Lower leg skin (tissue), 4 donors: ENCODE measurements at regions not wholly inside any gene's neighbourhood (a gene's known extent, or its start where the extent isn't known, plus 50 kb on each side); places are given as distances from the start of the nearest gene placed in this dataset.

ENCODE experiments used
- DNase-seq, 2 donors: peaks; one replicate each; pipeline ENCODE4 v3.0.0-alpha.2; 2019; ENCODE audit warnings: low spot score in 2 of 2
- H3K4me3 ChIP-seq: fragments of 200-600 bp; sonication (generic); 2 replicates; pipeline ENCODE4 v1.5.1; 2017; ENCODE audit warnings: mild to moderate bottlenecking, low read depth; ENCODE audit not compliant: poor library complexity, severe bottlenecking
- POLR2A ChIP-seq, 2 donors: fragments of 450-650 bp; IDR thresholded peaks; one replicate each; pipeline ENCODE4 v1.6.1; 2016 to 2017; ENCODE audit warnings: antibody characterized with exemption in 2 of 2, mild to moderate bottlenecking in 1 of 2, moderate library complexity in 1 of 2
- WGBS, 2 donors: methylation state at CpG; one replicate each; pipeline ENCODE4 v1.1.5; 2018; 5-methylcytosine and 5-hydroxymethylcytosine counted together
- intact Hi-C: fragments of 100-400 bp; cut with DNase I; formaldehyde crosslinking; loops from one replicate; pipeline ENCODE4 v1.15.0; 2023; ENCODE audit warnings: low total_unique reads
- TF ChIP-seq, protein P1 (sequence below), 3 donors: fragments of 450-650 bp; IDR thresholded peaks; one replicate each; pipeline ENCODE4 v1.5.1; 2016; ENCODE audit warnings: antibody characterized with exemption in 3 of 3, mild to moderate bottlenecking in 3 of 3, moderate library complexity in 2 of 3

DNA sequence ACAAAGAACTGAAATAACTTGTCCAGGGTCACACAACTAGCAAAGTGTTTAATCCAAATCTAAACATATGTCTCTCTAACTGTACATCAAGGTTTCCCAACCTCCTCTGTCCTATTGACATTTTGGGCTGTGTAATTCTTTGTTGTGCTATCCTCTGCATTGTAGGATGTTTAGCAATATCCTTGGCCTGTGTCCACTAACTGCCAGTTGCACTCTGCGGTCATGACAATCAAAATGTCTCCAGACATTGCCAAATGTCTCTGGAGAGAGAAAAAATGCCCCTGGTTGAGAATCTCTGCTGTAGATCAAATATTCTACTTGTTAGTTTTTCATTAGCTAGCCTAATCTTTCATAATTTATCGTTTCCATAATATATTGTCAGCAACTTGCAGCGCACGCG, 353.4 kb upstream of the NEGR1 start:
- no peak for TF ChIP-seq POLR2A (IDR thresholded peaks at IDR 0.05)
- TF ChIP-seq, protein P1, sequence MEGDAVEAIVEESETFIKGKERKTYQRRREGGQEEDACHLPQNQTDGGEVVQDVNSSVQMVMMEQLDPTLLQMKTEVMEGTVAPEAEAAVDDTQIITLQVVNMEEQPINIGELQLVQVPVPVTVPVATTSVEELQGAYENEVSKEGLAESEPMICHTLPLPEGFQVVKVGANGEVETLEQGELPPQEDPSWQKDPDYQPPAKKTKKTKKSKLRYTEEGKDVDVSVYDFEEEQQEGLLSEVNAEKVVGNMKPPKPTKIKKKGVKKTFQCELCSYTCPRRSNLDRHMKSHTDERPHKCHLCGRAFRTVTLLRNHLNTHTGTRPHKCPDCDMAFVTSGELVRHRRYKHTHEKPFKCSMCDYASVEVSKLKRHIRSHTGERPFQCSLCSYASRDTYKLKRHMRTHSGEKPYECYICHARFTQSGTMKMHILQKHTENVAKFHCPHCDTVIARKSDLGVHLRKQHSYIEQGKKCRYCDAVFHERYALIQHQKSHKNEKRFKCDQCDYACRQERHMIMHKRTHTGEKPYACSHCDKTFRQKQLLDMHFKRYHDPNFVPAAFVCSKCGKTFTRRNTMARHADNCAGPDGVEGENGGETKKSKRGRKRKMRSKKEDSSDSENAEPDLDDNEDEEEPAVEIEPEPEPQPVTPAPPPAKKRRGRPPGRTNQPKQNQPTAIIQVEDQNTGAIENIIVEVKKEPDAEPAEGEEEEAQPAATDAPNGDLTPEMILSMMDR (IDR thresholded peaks at IDR 0.05), result no peak
- DNase-seq, result no peak
- no peak overlapping the region for H3K4me3 ChIP-seq
- 54 to 56% methylated on average over 5 of the region's 5 CpGs for WGBS, 2 donors
- intact Hi-C loops, result no loop called here

DNA sequence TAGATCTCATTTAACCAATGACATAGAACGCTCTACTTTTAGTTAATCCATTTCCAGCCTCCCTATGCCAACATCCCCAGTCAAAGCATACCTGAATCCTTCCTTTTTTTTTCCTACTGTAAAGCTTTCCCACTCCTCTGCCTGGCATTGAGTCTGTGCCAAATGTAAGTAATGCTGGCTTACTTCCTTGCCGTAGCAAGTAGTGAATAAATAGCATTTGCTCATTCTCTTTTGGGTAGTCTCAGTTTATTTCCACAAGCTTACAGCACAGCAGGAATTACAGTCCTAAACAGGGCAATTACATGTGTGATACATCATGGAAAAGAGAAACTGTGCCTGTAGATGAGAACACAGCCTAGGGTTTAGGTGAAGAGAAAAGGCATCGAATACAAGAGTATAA, 352.6 kb upstream of the NEGR1 start:
- WGBS, 2 donors, result 66 to 70% methylated on average over 3 of the region's 3 CpGs
- intact Hi-C loops, result no loop called here
- DNase-seq, result no peak
- TF ChIP-seq, protein P1 (IDR thresholded peaks at IDR 0.05), result no peak
- no peak for TF ChIP-seq POLR2A (IDR thresholded peaks at IDR 0.05)
- no peak overlapping the region for H3K4me3 ChIP-seq

DNA sequence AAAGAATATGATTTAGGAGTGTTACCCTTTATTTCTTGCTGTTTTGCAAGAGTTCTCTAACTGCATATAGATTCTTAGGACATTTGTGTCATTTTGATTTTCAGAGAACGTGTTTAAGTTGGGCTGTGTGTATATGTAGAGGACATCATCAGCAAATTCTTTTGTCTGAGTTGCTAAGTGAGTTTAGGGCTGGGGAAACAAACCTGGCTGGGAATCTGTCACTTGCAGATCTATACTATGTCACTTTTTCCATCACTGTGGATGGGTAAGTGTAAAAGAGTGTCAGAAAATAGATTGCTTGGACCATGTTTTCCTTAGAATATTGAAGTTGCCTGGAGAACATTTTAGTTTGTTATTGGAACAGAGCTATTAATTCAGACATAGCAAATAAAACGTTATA, 349.1 kb upstream of the NEGR1 start:
- no peak for TF ChIP-seq POLR2A (IDR thresholded peaks at IDR 0.05)
- TF ChIP-seq, protein P1 (IDR thresholded peaks at IDR 0.05), result no peak
- H3K4me3 ChIP-seq, result no peak overlapping the region
- intact Hi-C loops, result no loop called here
- 58 to 64% methylated on average over 2 of the region's 2 CpGs for WGBS, 2 donors
- DNase-seq, result no peak

DNA sequence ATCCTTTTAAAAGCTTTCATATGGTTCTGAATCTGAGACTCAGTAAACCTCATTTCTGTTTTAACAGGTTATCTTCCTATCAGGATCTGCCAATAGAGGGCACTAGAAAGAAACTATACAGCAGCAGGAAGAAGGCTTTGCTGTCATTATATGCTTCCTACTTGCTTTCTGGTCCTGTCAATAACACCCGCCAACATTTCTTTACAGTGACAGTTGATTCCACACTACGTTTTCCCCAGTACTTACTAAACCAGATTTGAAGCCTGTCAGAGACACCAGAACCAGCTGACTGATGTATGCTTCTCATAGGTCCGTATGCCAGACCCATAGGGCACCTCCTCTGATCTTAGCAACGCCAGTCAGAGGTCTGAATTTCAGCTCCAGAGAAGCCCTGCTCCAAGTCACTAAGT, 341.0 kb upstream of the NEGR1 start:
- H3K4me3 ChIP-seq, result no peak overlapping the region
- no peak for TF ChIP-seq POLR2A (IDR thresholded peaks at IDR 0.05)
- TF ChIP-seq, protein P1 (IDR thresholded peaks at IDR 0.05), result no peak
- intact Hi-C loops, result no loop called here

DNA sequence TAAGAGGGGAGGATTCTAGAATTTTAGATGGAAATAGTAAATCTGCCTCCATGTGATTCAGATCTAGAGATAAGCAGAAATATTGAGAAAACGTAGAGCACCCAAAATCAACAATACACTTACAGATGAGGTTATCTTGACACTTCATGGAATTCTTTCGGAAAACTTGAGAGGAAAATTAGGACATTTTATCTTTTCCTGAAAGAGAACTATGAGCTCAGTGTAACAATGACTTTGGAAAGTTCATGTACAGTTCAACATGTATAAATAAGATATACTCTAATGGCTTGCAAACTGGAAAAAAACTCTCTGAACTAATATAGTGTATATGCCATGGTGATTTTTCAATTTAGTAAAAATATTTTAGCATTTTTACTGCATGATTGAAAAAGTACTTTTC, 338.1 kb upstream of the NEGR1 start:
- no peak overlapping the region for H3K4me3 ChIP-seq
- intact Hi-C loops, result no loop called here
- TF ChIP-seq, protein P1 (IDR thresholded peaks at IDR 0.05), result no peak
- no peak for TF ChIP-seq POLR2A (IDR thresholded peaks at IDR 0.05)
- 68 to 70% methylated on average over 2 of the region's 2 CpGs for WGBS, 2 donors
- no peak for DNase-seq

More for the DNA sequence above, 341.0 kb upstream of the NEGR1 start:
- WGBS, 2 donors, result 9 to 10% methylated on average over 4 of the region's 4 CpGs
- no peak for DNase-seq

DNA sequence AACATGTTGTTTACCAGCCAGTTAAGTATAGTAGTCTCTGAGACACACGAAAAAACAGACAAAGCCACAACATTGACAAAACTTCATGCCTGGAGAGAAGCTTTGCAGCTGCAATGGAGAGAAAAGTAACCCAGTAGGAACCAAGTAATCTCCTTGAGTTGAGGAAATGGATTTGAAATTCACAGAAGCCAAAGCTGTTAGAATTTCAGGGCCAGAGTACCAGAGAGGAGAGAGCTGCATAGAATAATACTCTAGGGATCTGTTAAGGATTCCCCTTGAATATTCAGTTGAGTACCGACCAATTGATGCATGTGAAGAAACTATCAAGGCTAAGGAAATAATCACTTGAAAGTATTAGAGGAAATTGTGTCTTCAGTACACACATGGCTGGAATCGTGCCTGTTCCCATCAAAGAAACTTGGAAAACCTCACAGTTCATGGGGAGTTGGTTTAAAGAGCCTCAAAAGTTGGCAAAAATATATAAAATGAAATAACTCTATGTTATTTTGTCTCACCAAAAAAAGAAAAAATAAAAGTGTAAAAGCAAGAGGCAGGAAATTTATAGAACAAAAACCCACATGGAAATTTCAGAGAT, 324.0 kb upstream of the NEGR1 start:
- intact Hi-C loops, result no loop called here
- no peak overlapping the region for H3K4me3 ChIP-seq
- DNase-seq, result no peak
- WGBS, 2 donors, result 37% methylated on average over 3 of the region's 3 CpGs
- TF ChIP-seq POLR2A (IDR thresholded peaks at IDR 0.05), result no peak
- TF ChIP-seq, protein P1 (IDR thresholded peaks at IDR 0.05), result no peak
